SH-SY5Y (cell line): ENCODE measurements at regions not wholly inside any gene's neighbourhood (a gene's known extent, or its start where the extent isn't known, plus 50 kb on each side); places are given as distances from the start of the nearest gene placed in this dataset.

Source experiments
- GATA2 ChIP-seq: IDR thresholded peaks from 2 replicates; pipeline ENCODE4 v1.6.1; 2011; ENCODE audit warnings: mild to moderate bottlenecking, low read depth, low read length
- GATA3 ChIP-seq: IDR thresholded peaks from 2 replicates; pipeline ENCODE4 v1.6.1; 2011; ENCODE audit warnings: low read depth, mild to moderate bottlenecking, low read length, moderate library complexity

DNA sequence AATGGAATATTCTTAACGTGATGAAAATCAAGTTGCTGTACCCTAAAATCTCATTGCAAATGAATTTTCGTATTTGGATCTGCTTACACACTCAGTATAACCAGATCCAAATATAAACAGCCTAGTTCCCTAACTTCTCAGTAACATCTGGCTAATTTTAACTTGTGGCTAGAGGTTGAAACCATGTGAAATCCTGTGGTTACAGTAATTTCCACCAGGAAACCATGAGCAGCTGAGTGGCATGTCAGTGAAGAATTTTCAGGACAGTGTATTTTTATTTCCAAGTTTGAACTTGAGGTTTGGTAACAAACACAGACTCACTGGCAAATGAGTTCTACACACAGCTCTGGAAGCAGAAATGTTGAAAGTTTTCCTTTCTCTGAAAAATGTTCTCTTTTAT lies 754.1 kb downstream of the NR2F2 start:
- TF ChIP-seq GATA2 (no peak), GATA3 (no peak)

DNA sequence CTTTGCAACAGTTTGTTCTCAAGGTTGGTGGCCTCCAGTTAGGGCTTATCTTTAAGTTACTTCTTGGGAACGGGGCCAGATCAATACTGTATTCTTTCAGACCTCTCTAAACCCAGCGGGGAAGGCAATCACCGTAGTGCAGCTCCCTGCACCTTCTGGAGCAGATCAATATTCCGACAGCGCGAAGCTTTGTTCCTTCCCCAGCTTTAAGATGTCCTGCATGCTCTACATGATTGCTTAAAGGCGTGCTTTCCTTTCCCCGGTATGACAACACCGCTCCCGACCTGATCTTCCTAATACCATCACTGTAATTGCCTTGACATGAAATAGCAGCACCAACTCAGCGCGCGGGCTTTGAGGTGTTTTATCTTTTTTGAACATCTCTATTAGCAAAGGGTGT lies 755.2 kb downstream of the NR2F2 start:
- TF ChIP-seq GATA3 (no peak), GATA2 (no peak)

DNA sequence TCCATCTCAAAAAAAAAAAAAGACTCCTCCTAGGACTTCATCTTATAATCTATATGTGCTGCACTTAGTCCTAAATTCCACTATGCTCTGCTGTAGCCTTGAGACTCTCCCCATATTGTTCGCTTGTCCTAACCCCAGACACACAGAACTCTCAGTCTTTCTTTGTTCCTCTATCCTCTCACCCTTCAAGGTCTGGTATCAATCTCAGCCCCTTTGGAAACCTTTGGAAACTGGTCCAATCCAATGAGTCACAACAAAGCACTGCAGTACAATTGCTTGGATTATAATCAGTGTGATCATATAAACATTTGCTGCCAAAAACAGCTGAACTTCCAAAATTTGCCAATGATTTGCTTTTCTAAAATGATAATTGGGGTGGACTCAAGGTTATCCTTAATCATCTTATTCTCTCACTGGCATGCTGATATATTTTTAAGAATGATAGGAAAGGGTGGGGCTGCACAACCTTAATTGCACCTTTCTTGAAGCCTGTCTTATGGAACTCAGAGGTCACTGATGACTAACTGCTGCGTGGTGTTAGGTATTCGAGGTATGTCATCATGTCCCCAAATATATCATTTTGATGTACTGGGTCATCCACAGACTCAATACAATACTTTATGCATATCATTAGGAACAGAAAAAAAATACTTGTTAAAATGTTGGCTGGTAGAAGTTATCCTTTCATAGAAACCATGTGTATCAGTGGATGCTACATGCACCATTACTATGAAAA lies 756.7 kb downstream of the NR2F2 start:
- TF ChIP-seq GATA3 = no peak
- TF ChIP-seq GATA2 = no peak

DNA sequence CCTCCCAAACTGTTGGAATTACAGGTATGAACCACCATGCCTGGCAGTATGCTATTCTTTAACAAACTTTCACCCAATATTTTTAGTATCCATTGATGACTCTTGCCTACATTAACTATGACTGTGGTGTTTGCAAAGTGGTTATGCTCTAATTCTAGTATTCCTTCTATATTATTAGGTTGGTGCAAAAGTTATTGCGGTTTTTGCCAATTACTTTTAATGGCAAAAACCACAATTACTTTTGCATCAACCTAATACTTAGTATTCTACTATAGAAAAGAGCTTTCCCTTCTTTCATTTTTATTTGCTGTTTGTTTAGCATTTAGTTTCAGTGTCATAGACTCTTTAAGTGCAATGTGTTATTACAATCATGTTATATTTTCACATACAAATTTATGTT lies 760.6 kb downstream of the NR2F2 start:
- TF ChIP-seq GATA3 (no peak), GATA2 (no peak)

DNA sequence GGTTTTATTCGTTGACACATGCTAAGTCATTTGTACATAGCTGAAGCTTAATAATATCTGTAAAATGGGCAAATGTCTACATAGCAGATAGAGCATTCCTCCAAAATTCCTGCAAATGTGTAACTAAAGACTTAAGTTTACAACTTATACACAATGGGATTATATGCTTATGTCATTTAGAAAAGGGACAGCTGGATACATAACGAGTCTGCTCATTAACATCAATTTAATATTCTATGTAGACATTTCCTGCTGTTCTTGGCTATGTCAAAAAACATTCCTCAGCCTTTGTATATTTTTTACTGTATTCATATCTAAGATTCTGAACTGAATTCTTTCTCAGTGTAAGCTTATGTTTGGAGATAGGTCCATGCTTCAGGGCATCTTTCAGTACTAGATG lies 762.2 kb downstream of the NR2F2 start:
- no peak for TF ChIP-seq GATA2
- no peak for TF ChIP-seq GATA3

DNA sequence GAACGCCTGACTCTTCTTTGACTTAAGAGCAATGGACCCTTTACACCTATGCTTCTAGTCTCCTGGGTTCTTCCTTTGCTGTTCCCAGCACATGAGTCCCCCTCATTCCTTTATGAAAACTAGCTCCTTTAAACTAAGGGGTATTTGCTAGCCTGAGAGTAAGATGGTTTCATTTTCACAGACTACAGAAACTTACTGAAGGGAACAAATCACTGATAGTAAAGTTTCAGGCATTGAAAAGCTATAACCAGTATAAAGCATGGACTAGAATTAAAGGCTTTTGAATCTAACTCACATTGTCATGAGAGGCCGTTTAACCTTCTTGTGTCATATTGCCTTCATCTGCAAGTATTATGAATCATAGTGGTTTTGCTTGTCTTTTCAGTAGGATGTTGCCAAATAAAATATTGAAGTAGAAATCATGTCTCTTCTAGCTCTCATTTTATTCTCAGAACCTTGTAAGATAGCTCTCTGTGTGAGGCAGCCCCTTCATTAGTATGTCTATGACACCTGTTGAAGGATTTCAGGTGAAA lies 765.9 kb downstream of the NR2F2 start:
- TF ChIP-seq GATA3 (no peak), GATA2 (no peak)

DNA sequence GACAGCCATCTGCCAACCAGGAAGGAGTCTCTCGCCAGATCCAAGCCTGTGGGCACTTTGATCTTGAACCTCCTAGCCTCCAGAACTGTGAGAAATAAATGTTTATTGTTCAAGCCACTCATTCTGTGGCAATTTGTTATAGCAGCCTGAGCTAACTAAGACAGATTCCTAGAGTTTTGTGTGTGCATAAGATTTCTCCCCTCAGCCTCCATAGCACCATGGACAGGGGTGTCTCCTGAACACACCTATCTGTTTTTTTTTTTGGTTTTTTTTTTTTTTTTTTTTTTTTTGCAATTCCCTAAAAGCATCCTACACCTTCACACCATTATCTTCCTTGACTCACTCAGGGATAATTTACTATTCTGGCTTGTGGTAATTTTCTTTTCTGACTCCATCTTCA lies 768.5 kb downstream of the NR2F2 start:
- TF ChIP-seq GATA3 (no peak), GATA2 (no peak)

DNA sequence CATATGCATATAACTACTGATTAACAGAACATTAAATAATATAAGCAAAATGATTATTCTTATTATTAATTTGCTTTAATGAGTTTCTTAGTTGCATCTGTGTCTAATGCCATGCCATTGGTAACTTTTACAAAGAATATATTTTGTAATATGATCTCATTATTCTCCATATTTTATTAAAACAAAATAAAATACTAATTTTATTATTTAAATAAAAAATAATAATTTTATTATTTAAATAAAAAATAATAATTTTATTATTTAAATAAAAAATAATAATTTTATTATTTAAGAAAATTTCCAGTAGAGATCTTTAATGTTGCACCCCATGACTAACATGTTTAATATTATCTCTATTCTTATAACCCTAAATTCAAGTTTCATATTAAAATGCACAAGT lies 771.1 kb downstream of the NR2F2 start:
- no peak for TF ChIP-seq GATA3
- TF ChIP-seq GATA2 = no peak

DNA sequence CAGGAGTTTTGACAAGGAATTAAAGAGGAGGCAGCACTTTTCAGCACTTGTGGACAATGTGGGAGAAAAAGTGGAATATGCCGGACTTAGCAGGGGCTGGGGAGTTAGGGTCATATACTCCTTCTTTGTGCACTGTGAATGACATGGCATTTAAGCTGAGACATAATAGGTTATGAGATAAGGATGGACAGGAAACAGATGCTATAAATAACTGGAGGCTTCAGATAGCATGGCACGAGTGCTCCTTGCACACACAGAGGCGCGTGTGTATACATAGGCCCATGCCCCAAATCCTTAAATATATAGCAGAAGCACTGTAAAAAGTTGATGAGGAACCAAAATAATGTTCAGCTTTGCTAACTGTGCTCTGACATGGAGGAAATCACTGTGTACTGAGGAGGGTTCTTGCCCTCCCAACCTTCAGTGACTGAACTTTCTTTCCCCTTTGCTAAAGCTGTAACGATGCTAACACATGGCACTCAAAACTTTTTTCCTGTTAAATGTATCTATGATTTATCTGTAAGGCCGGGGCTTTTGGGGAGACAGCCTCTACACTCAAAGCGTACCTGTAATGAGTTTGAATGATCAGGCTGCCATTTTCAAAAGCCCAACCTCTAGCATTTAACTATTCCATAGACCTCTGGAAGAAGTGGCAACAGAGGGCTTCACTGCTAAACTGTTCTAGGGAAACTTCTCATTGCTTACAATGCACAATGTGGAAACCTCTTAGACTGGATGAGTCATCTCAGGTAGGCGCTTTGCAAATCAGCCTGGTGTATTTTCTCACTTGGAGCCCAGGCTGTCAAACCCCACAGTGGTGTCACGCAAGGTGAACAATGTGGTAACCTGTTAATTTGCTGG lies 784.6 kb downstream of the NR2F2 start:
- TF ChIP-seq GATA3 (no peak), GATA2 (no peak)

DNA sequence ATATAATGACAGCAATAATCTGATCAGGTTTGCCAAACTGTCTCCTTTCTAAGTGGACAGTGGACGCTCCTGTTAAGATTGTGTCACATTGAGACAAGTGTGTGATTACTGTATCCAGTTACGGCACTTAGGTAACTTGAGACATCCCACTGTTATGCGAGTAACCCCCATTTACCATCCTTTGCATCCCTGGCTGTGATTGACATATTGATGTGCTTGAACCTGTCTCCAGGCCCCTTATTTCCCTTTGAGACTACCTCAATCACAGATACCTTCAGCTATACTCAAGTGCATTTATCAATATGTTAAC lies 785.2 kb downstream of the NR2F2 start:
- no peak for TF ChIP-seq GATA2
- TF ChIP-seq GATA3 = no peak

DNA sequence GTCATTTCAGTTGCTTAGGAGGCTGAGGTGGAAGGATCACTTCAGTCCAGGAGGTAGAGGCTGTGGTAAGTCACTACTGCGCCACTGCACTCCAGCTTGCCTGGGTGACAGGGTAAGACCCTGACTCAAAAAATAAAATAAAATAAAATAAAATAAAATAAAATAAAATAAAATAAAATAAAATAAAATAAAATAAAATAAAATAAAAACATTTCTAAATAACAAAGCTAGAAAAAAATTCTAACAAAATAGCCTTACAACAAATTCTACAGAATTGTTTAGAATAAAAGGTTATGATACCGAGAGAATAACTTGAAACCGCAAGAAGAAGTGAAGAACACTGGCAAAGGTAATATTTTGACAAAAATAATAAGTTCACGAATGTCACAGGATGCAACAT lies 794.3 kb downstream of the NR2F2 start:
- no peak for TF ChIP-seq GATA2
- TF ChIP-seq GATA3 = no peak

DNA sequence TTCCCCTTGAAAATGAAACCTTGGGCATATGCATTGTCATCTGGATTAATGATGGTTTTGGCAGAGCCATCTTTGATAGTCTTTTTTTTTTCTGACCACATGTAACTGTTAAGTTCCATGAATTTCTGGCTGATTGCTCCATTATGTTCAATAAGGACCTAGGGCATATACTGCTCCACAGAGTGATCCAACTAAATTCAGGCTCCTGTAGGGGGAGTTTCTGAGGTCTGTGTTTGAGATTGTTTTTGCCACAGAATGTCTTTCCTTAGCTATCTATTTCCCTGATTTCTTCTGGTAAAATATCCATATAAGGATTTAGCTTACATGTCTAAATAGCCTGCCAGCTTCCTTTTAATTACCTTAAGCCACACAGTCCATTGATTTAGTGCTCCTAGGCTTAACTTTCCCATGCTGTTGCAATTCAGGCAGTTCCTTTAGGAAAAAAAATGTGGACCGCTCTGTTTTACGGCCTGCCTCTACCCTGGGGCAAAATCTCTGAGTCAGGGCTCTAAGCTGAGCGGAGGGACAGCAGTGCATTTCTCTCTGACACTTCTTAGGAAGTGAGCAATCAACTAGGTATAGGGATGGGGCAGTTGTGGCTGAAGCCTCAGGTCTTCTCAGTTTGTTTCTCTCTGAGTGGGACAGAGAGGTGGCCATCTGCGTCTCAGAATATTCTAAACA lies 796.2 kb downstream of the NR2F2 start:
- TF ChIP-seq GATA3 (no peak), GATA2 (no peak)

DNA sequence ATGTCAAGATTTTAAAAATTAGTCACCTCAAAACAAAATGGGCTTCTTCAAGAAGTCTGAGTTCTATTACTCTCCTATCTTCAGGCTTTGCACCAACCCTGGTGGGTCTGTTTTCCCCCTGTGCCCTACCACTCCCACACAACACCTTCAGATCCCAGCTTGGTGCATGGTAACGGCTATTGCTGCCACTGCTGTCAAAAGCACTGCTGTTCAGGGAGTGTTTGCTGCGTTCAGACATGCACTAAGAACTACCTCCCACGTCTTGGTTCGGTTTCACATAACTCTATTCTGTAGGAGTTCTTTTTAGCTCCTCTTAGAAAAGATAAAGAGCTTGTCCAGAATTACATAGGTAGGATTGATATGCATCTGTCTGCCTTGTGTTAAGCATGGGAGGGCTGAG lies 799.2 kb downstream of the NR2F2 start:
- TF ChIP-seq GATA2 (no peak), GATA3 (no peak)

DNA sequence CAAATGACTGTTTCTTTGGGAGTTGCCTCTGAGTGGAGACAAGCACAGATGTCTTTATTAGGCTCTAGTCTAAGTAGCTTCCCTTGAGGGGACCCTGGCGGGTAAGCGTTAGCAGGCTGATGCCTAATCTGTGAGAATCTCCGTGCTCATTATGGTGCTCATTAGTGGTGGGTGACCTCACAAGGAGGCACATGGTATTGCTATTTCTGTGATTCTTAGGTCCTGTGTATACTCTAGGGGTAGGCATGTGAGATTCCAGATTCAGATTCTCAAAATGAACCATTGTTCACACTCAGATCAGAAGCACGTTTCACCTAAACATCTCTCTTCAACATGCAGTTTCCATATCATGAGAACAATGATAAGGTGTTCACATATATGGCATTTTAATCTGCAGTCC lies 809.7 kb downstream of the NR2F2 start:
- no peak for TF ChIP-seq GATA2
- TF ChIP-seq GATA3 = no peak

DNA sequence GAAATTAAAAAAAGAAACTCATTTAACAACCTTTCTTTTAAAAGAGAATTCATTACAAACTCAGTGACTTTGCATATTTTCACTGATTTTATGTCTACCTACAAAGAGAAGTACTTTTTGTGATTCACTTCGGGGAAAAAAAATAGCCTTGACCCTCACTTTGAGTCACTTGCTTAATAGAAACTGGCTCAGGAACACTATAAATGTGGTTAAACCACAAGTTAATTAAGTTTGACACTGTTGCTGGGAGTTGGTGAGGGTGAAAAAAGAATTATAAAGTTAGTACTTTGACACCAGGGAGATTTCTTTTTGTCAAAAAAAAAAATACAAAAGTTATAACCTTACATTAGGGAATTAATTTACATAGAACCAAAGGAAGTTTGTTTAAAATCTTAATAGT lies 810.9 kb downstream of the NR2F2 start:
- TF ChIP-seq GATA3 (no peak), GATA2 (no peak)

DNA sequence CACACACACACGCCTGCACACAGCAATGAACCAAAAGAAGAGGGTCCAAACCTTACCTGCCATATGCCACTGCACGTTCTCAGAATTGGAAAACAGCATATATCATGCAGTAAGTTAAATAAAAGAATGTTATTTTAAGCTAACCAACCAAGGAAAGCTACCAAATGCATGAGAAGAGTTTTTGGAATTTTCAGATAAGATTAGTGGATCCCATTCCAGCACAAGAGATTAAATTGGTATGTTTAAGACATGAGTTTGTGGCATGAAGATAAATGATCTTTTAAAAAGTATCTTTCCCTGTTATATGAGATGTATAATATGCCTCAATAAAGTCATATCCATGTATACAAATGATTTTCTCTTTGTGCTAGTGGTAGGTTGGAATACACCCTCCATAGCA lies 811.4 kb downstream of the NR2F2 start:
- TF ChIP-seq GATA3 = no peak
- no peak for TF ChIP-seq GATA2
